HG03196 (cell line): ENCODE measurements at regions not wholly inside any gene's neighbourhood (a gene's known extent, or its start where the extent isn't known, plus 50 kb on each side); places are given as distances from the start of the nearest gene placed in this dataset.

Source experiments
- ATAC-seq: cut with Tn5 transposase; IDR thresholded peaks from one replicate; pipeline ENCODE4 v1.9.1; 2021; ENCODE audit not compliant: unreplicated experiment

DNA sequence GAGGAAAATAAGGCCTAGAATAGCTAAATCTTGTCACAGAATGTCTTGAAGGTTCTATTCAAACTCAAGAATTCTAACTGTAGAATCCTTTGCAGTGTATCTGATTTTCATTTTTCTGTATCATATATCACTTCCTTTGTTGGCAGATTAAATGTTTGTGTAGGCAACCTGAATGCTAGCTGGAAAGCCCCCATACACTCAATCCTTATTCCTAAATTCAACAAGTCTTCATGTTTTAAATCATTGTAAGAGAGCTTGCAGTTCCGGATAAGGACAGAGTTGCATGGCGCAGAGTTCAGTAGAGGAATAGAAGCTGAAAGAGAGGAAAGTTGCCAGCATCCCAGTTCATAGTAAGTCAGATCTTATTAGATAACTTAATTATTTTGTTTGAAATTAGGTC lies 242.0 kb upstream of the SEMA6D start:
- no peak for ATAC-seq

GRCh38 chr15:47477341-47477740 lies 240.0 kb upstream of the SEMA6D start:
- no peak for ATAC-seq

DNA sequence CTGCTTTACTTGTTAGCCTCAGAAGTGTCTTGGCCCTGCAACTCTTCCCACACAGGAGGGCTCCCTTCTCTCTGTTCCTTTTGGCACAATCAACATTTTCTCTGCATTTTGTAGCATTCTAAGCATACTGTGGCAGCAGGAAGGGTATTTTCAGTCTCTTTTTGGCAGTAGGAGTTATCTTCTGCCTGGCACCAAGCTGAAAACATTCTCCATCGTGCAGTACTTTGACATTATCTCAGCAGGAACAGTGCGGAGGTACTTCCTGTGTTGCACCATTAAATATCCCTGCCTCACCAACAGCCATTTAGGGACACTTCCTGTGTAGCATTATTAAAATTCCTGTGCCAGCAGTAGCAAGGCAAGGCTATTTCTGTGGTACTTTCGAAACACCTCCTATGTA lies 233.2 kb upstream of the SEMA6D start:
- ATAC-seq: no peak

- no peak for ATAC-seq
Measured at GRCh38 chr15:47484997-47485396, 232.3 kb upstream of the SEMA6D start.

DNA sequence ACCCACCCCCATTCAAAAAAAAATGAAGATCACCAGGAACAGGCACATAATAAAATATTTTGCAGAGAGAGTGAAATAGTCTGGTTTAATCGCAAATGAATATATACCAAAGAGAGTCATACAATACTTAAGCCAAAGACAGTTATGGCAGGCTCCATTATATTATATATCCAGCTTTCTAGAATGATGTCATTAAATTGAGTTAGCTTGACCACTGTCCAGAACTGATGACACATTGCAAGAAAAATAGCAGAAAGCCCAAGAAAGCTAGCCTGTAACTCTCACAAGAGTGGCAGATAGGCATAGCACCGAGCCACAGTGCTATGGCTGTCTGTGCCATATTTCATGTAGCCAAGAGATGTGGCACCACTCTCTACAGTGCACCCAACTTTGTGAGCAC lies 231.9 kb upstream of the SEMA6D start:
- no peak for ATAC-seq

DNA sequence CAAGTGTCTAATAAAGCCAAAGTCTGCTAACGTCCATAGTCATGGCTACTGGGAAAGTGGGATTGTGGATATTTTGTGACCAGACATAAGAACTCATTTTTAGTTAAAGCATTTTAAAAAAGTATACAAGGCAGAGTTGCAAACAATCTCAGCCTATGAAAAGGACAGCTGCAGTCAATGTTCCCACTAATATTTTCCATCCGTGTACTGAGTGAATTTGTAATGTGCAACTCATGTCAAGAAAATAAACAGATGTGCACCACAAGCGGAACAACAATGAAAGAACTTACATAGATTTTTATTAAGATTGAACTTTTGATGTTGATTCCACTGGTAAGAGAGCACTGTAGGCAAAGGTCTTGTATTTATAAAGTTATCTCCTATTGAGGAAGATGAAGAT lies 231.3 kb upstream of the SEMA6D start:
- ATAC-seq: no peak

DNA sequence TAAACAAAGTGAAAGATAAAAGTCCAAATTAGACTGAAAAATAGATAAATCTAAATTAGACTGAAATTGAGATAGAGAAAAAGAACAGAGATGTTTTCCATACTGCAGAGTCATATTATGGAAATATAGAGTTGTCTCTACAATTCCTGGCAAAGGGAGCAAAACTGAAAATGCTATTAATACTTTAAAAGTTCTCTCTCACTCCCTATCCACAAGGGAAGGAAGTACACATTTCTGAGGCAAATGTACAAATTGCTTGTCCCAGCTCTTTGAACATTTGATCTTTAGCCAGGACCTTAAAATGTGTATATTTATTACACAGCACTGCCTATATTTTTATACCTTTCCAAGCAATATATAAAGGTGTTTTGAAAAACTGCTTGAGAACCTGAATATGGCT lies 225.1 kb upstream of the SEMA6D start:
- ATAC-seq: no peak

GRCh38 chr15:47493357-47494247 lies 223.7 kb upstream of the SEMA6D start:
- no peak for ATAC-seq

GRCh38 chr15:47496343-47497185 lies 220.7 kb upstream of the SEMA6D start:
- ATAC-seq: no peak

DNA sequence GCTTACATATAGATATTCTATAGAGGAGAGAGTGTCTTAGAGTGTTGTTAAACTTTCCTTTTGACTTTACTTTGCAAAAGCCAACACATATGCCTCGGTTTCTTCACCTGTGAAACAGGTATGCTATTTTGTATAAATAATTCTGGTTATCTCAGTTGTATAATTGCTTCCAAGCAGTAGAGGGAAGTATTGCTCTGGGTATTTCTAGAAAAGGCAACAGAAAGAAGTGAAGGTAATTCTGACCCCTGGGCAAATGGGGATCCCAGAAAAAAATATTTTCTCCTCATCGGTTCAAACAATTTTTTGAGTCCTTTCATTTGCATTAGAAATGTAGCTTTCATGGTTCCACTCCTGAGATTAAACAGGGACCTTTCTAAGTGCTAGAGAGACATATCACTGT lies 216.5 kb upstream of the SEMA6D start:
- ATAC-seq: no peak

GRCh38 chr15:47502041-47502440 lies 215.3 kb upstream of the SEMA6D start:
- no peak for ATAC-seq

GRCh38 chr15:47503876-47504275 lies 213.4 kb upstream of the SEMA6D start:
- no peak for ATAC-seq

- no peak for ATAC-seq
Measured at GRCh38 chr15:47504624-47505256, 212.6 kb upstream of the SEMA6D start.

GRCh38 chr15:47505712-47506328 lies 211.5 kb upstream of the SEMA6D start:
- no peak for ATAC-seq

- no peak for ATAC-seq
Measured at GRCh38 chr15:47506329-47507100, 210.8 kb upstream of the SEMA6D start.

DNA sequence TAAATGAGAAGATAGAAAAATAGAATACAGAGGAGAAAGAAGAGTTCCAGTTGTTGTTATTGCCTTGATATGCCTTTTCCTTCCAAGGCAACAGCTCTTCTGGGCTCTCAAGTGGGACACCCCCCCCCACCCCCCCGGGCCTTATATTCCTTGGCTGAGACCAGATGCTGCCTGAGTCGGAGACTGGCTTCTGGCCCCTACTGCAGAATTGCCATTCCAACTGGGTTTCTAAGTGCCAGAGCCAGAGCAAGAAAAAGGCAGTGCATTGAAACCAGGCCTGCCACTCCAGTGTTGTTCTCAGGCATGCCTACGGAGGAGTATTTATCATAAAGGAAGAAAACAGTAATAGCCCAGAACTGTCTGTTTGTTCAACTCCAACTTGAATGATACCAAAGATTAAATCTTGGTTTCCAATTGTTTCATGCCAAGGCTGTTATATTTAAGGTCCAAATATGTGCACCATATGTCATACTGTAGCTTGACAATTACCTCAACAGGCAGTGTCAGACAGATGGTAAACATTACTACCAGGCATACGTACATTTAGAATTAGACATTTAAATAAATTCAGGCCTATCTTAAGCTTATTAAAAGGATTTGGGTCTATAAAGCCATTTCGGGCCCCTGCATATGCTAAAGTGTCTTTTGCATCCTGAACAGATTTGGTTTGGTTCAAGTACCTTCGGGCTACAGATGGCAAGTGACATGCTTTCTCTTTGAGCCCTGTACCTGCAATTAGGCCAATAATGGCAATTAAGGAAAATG lies 209.9 kb upstream of the SEMA6D start:
- ATAC-seq: no peak

DNA sequence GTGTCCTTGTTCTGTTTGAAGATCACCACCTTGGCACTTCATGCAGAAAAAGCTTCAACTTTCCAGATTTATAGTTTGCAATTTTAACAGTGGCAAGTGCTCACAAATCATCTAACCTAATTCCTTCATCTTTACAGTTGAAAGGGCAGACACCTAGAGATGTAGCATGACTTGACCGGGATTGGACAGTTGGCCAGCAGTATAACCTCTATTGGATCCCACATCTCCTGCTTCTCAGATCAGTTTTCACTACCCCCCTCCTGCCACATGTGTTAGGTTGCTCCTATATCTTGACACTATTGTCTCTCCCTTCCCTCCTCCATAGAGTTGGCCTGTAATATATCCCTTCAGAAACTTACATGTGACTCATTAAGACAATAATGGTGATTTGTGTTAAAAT lies 206.0 kb upstream of the SEMA6D start:
- no peak for ATAC-seq

- no peak for ATAC-seq
Measured at GRCh38 chr15:47513471-47513870, 203.8 kb upstream of the SEMA6D start.

DNA sequence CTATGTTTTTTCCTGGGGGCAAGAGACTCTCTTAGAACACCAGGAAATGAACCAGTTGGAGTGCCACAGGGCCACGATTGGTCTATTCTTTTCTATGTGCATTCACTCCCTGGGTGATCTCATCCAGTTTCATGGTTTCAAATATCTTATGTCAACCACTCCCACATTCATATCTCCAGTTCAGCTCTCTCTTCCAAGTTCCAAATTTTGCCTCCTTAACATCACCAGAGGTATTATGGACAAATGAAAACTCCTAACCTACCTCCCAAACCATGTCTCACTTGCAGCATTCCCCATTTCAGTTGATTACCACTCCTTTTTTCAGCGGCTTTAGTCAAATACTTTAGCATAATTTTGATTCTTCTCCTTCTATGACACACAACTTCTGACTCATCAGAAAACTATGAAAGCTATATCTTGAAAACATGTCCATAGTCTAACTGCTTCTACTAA lies 203.1 kb upstream of the SEMA6D start:
- ATAC-seq: no peak

DNA sequence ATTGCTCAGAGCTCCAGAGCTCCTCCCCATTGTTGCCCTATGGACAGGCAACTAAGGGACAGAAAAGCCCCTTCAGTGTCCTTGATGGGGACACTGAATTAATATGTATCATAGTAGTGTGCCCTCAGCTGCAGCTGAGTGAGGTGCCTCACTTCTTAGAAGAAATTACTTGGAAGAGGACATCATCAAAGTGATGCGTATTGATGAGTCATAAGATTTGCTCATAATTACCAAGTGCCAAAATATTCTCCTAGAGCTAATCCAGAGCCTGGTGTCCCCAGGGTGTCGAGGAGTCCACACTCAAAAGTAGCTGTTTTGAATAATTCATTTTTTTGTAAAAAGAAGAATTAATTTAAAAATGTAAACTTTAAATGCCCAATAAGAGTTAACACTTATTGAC lies 200.7 kb upstream of the SEMA6D start:
- no peak for ATAC-seq
